WTC11 (cell line): ENCODE measurements at regions not wholly inside any gene's neighbourhood (a gene's known extent, or its start where the extent isn't known, plus 50 kb on each side); places are given as distances from the start of the nearest gene placed in this dataset.

ENCODE experiments used
- ATAC-seq: fragments of 200-7000 bp; cut with Tn5 transposase; 2 replicates; pipeline ENCODE4 v1.10.0; 2021; ENCODE audit warnings: mild to moderate bottlenecking, moderate library complexity
- CTCF ChIA-PET: fragments of 300-600 bp; sonication (Branson Sonifier 250); formaldehyde crosslinking; loops from one replicate; lab custom pipeline; 2021; ENCODE audit warnings: antibody characterized with exemption; lab: Charles Lee
- POLR2A ChIA-PET: fragments of 350-600 bp; sonication (Branson Sonifier 250); formaldehyde crosslinking; loops from one replicate; lab custom pipeline; 2021; ENCODE audit warnings: antibody characterized with exemption; lab: Charles Lee
- DNase-seq: peaks from one replicate; pipeline ENCODE4 v3.0.0; 2021; ENCODE audit warnings: low spot score
- H3K27ac Mint-ChIP-seq: 2 replicates; pipeline ENCODE4 v1.8.0; 2021; ENCODE audit warnings: mixed read lengths
- H3K27me3 Mint-ChIP-seq: 2 replicates; pipeline ENCODE4 v1.8.0; 2021; ENCODE audit warnings: low read depth, mild to moderate bottlenecking, moderate library complexity, mixed read lengths
- H3K36me3 Mint-ChIP-seq: 2 replicates; pipeline ENCODE4 v1.8.0; 2021; ENCODE audit warnings: mixed read lengths
- H3K4me1 Mint-ChIP-seq: 2 replicates; pipeline ENCODE4 v1.8.0; 2022; ENCODE audit warnings: mixed read lengths
- H3K4me3 Mint-ChIP-seq: 2 replicates; pipeline ENCODE4 v1.8.0; 2021; ENCODE audit warnings: mild to moderate bottlenecking, moderate library complexity, mixed read lengths
- H3K9me3 Mint-ChIP-seq: 2 replicates; pipeline ENCODE4 v1.8.0; 2021; ENCODE audit warnings: mixed read lengths
- ATF2 ChIP-seq: sonication (generic); formaldehyde crosslinking; IDR thresholded peaks from 2 replicates; pipeline ENCODE4 v1.8.1; 2022; ENCODE audit warnings: low read depth, missing genetic modification reagents, borderline replicate concordance
- CREB1 ChIP-seq: sonication (generic); formaldehyde crosslinking; IDR thresholded peaks from 2 replicates; pipeline ENCODE4 v1.8.0; 2023; ENCODE audit warnings: mild to moderate bottlenecking, missing genetic modification reagents
- CREM ChIP-seq: sonication (generic); formaldehyde crosslinking; IDR thresholded peaks from 2 replicates; pipeline ENCODE4 v1.8.1; 2022; ENCODE audit warnings: mild to moderate bottlenecking, missing genetic modification reagents, moderate library complexity
- ETV6 ChIP-seq: sonication (generic); formaldehyde crosslinking; IDR thresholded peaks from 2 replicates; pipeline ENCODE4 v1.8.1; 2022; ENCODE audit warnings: mild to moderate bottlenecking, missing genetic modification reagents
- FOXJ3 ChIP-seq: sonication (generic); formaldehyde crosslinking; IDR thresholded peaks from 2 replicates; pipeline ENCODE4 v1.9.0; 2021; ENCODE audit warnings: missing genetic modification reagents, mild to moderate bottlenecking, borderline replicate concordance
- FOXK1 ChIP-seq: sonication (generic); formaldehyde crosslinking; IDR thresholded peaks from 2 replicates; pipeline ENCODE4 v1.8.0; 2022; ENCODE audit warnings: mild to moderate bottlenecking, moderate library complexity, missing genetic modification reagents
- IRF1 ChIP-seq: sonication (generic); formaldehyde crosslinking; IDR thresholded peaks from 2 replicates; pipeline ENCODE4 v1.8.0; 2023; ENCODE audit warnings: missing genetic modification reagents
- KAT7 ChIP-seq: sonication (generic); formaldehyde crosslinking; IDR thresholded peaks from 2 replicates; pipeline ENCODE4 v1.8.1; 2023; ENCODE audit warnings: missing genetic modification reagents, mild to moderate bottlenecking, borderline replicate concordance
- MLX ChIP-seq: sonication (generic); formaldehyde crosslinking; IDR thresholded peaks from 2 replicates; pipeline ENCODE4 v1.8.1; 2023; ENCODE audit warnings: mild to moderate bottlenecking, missing genetic modification reagents, moderate library complexity
- MYBL2 ChIP-seq: sonication (generic); formaldehyde crosslinking; IDR thresholded peaks from 2 replicates; pipeline ENCODE4 v1.8.1; 2023; ENCODE audit warnings: mild to moderate bottlenecking, moderate library complexity, missing genetic modification reagents
- NR3C1 ChIP-seq: sonication (generic); formaldehyde crosslinking; conservative IDR thresholded peaks from 2 replicates; pipeline ENCODE4 v1.8.1; 2023; ENCODE audit warnings: low read depth, mild to moderate bottlenecking, missing genetic modification reagents
- SMAD4 ChIP-seq: sonication (generic); formaldehyde crosslinking; IDR thresholded peaks from 2 replicates; pipeline ENCODE4 v1.8.0; 2022; ENCODE audit warnings: mild to moderate bottlenecking, missing genetic modification reagents
- ZNF232 ChIP-seq: sonication (generic); formaldehyde crosslinking; IDR thresholded peaks from 2 replicates; pipeline ENCODE4 v1.8.0; 2022; ENCODE audit warnings: mild to moderate bottlenecking, missing genetic modification reagents
- TF ChIP-seq, protein P1 (sequence below): fragments of 250-450 bp; sonication (Bioruptor Pico); IDR thresholded peaks from 2 replicates; pipeline ENCODE4 v1.9.0; 2021; ENCODE audit warnings: moderate library complexity, mild to moderate bottlenecking, inconsistent platforms, borderline replicate concordance
- TF ChIP-seq, protein P2 (sequence below): sonication (generic); formaldehyde crosslinking; IDR thresholded peaks from 2 replicates; pipeline ENCODE4 v1.8.0; 2022; ENCODE audit warnings: missing genetic modification reagents
- TF ChIP-seq, protein P3 (sequence below): sonication (generic); formaldehyde crosslinking; IDR thresholded peaks from 2 replicates; pipeline ENCODE4 v1.8.0; 2023; ENCODE audit warnings: missing genetic modification reagents, mild to moderate bottlenecking, borderline replicate concordance
- TF ChIP-seq, protein P4 (sequence below): sonication (generic); formaldehyde crosslinking; IDR thresholded peaks from 2 replicates; pipeline ENCODE4 v1.8.1; 2022; ENCODE audit warnings: mild to moderate bottlenecking, missing genetic modification reagents, moderate library complexity, borderline replicate concordance
- TF ChIP-seq, protein P5 (sequence below): fragments of 250-450 bp; sonication (Bioruptor Pico); IDR thresholded peaks from 2 replicates; pipeline ENCODE4 v1.8.0; 2021; ENCODE audit warnings: mild to moderate bottlenecking

- ChIA-PET CTCF (interaction anchor here (1.3 kb wide), 1 partner anchor 12 kb away, joined by 4 read pairs; no protein-coding TSS in a partner anchor), POLR2A (no interaction called here)
- Mint-ChIP-seq H3K9me3 (peaks cover 30% of the 10 kb centered on the region), H3K27ac (no peak overlapping the region), H3K36me3 (peaks cover 12% of the 10 kb centered on the region), H3K4me3 (no peak overlapping the region), H3K4me1 (peaks cover 8% of the 10 kb centered on the region), H3K27me3 (no peaks in the 10 kb centered on the region)
- peak; percentile 47 for ATAC-seq
- DNase-seq: no peak
- TF ChIP-seq NR3C1 (CRISPR knock-in tag) (no peak), CREM (CRISPR knock-in tag) (no peak), IRF1 (CRISPR knock-in tag) (no peak), CREB1 (no peak), MLX (CRISPR knock-in tag) (no peak), FOXK1 (CRISPR knock-in tag) (no peak), ATF2 (CRISPR knock-in tag) (no peak), ETV6 (CRISPR knock-in tag) (no peak), ZNF232 (no peak), FOXJ3 (CRISPR knock-in tag) (no peak), SMAD4 (CRISPR knock-in tag) (no peak), KAT7 (CRISPR knock-in tag) (no peak), MYBL2 (CRISPR knock-in tag) (no peak)
- TF ChIP-seq, protein P1, sequence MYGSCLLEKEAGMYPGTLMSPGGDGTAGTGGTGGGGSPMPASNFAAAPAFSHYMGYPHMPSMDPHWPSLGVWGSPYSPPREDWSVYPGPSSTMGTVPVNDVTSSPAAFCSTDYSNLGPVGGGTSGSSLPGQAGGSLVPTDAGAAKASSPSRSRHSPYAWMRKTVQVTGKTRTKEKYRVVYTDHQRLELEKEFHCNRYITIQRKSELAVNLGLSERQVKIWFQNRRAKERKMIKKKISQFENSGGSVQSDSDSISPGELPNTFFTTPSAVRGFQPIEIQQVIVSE (CRISPR knock-in tag): no peak
- TF ChIP-seq, protein P2, sequence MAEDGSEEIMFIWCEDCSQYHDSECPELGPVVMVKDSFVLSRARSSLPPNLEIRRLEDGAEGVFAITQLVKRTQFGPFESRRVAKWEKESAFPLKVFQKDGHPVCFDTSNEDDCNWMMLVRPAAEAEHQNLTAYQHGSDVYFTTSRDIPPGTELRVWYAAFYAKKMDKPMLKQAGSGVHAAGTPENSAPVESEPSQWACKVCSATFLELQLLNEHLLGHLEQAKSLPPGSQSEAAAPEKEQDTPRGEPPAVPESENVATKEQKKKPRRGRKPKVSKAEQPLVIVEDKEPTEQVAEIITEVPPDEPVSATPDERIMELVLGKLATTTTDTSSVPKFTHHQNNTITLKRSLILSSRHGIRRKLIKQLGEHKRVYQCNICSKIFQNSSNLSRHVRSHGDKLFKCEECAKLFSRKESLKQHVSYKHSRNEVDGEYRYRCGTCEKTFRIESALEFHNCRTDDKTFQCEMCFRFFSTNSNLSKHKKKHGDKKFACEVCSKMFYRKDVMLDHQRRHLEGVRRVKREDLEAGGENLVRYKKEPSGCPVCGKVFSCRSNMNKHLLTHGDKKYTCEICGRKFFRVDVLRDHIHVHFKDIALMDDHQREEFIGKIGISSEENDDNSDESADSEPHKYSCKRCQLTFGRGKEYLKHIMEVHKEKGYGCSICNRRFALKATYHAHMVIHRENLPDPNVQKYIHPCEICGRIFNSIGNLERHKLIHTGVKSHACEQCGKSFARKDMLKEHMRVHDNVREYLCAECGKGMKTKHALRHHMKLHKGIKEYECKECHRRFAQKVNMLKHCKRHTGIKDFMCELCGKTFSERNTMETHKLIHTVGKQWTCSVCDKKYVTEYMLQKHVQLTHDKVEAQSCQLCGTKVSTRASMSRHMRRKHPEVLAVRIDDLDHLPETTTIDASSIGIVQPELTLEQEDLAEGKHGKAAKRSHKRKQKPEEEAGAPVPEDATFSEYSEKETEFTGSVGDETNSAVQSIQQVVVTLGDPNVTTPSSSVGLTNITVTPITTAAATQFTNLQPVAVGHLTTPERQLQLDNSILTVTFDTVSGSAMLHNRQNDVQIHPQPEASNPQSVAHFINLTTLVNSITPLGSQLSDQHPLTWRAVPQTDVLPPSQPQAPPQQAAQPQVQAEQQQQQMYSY: no peak
- TF ChIP-seq, protein P3, sequence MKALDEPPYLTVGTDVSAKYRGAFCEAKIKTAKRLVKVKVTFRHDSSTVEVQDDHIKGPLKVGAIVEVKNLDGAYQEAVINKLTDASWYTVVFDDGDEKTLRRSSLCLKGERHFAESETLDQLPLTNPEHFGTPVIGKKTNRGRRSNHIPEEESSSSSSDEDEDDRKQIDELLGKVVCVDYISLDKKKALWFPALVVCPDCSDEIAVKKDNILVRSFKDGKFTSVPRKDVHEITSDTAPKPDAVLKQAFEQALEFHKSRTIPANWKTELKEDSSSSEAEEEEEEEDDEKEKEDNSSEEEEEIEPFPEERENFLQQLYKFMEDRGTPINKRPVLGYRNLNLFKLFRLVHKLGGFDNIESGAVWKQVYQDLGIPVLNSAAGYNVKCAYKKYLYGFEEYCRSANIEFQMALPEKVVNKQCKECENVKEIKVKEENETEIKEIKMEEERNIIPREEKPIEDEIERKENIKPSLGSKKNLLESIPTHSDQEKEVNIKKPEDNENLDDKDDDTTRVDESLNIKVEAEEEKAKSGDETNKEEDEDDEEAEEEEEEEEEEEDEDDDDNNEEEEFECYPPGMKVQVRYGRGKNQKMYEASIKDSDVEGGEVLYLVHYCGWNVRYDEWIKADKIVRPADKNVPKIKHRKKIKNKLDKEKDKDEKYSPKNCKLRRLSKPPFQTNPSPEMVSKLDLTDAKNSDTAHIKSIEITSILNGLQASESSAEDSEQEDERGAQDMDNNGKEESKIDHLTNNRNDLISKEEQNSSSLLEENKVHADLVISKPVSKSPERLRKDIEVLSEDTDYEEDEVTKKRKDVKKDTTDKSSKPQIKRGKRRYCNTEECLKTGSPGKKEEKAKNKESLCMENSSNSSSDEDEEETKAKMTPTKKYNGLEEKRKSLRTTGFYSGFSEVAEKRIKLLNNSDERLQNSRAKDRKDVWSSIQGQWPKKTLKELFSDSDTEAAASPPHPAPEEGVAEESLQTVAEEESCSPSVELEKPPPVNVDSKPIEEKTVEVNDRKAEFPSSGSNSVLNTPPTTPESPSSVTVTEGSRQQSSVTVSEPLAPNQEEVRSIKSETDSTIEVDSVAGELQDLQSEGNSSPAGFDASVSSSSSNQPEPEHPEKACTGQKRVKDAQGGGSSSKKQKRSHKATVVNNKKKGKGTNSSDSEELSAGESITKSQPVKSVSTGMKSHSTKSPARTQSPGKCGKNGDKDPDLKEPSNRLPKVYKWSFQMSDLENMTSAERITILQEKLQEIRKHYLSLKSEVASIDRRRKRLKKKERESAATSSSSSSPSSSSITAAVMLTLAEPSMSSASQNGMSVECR (CRISPR knock-in tag): no peak
- TF ChIP-seq, protein P4, sequence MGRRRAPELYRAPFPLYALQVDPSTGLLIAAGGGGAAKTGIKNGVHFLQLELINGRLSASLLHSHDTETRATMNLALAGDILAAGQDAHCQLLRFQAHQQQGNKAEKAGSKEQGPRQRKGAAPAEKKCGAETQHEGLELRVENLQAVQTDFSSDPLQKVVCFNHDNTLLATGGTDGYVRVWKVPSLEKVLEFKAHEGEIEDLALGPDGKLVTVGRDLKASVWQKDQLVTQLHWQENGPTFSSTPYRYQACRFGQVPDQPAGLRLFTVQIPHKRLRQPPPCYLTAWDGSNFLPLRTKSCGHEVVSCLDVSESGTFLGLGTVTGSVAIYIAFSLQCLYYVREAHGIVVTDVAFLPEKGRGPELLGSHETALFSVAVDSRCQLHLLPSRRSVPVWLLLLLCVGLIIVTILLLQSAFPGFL (CRISPR knock-in tag): no peak
- TF ChIP-seq, protein P5, sequence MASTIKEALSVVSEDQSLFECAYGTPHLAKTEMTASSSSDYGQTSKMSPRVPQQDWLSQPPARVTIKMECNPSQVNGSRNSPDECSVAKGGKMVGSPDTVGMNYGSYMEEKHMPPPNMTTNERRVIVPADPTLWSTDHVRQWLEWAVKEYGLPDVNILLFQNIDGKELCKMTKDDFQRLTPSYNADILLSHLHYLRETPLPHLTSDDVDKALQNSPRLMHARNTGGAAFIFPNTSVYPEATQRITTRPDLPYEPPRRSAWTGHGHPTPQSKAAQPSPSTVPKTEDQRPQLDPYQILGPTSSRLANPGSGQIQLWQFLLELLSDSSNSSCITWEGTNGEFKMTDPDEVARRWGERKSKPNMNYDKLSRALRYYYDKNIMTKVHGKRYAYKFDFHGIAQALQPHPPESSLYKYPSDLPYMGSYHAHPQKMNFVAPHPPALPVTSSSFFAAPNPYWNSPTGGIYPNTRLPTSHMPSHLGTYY (CRISPR knock-in tag): no peak
Observed at GRCh38 chr4:189001283-189001970, 862.2 kb downstream of the TRIML1 start.
